ENCODE measurements at regions not wholly inside any gene's neighbourhood (a gene's known extent, or its start where the extent isn't known, plus 50 kb on each side); places are given as distances from the start of the nearest gene placed in this dataset.

GRCh38 chr21:26739189-26739588, 106.0 kb downstream of the ADAMTS1 start (continued):
- no peak for TF ChIP-seq PKNOX1 (IDR thresholded peaks at IDR 0.05)
- no peak for TF ChIP-seq STAT1 (conservative IDR thresholded peaks at IDR 0.05)
- TF ChIP-seq E2F4 (IDR thresholded peaks at IDR 0.05; ENCODE audit: low read depth, low read length), result no peak
- no peak for TF ChIP-seq EED (IDR thresholded peaks at IDR 0.05; ENCODE audit: low read depth)
- no peak for TF ChIP-seq NFYB (IDR thresholded peaks at IDR 0.05; ENCODE audit: insufficient read depth, low read depth, low read length)

- no peak for FAIRE-seq
- in situ Hi-C loops (cut with MboI) (no loop called here), intact Hi-C loops (cut with micrococcal nuclease; ENCODE audit: unreplicated experiment) (no loop called here)
- no peak for DNase-seq (ENCODE audit: low read depth, low spot score)
- POLR2A ChIA-PET, result no interaction called here
- no peak overlapping the region for H3K27ac ChIP-seq (ENCODE audit: control insufficient read depth, insufficient read depth)
- SMC1A ChIA-PET (ENCODE audit: uncharacterized antibody, unreplicated experiment), result no interaction called here
- CTCF ChIA-PET, result no interaction called here
- no peaks in the 10 kb centered on the region for H3K36me3 ChIP-seq (ENCODE audit: control insufficient read depth in 2 of 2, insufficient read depth in 2 of 2, low read length in 1 of 2)
- H3K9ac ChIP-seq (ENCODE audit: control insufficient read depth, insufficient read depth, low read length), result no peak overlapping the region
- WGBS (ENCODE audit: insufficient coverage, insufficient replicate concordance, low lambda C conversion rate, missing lambda C conversion rate), result 92% methylated on average over 1 of the region's 1 CpG
- no TSS peak for BruUV-seq (replicated peaks)
- H3K4me1 ChIP-seq (ENCODE audit: control insufficient read depth, insufficient read depth, low read length), result no peaks in the 10 kb centered on the region
- H2AFZ ChIP-seq (ENCODE audit: control insufficient read depth, low read depth, low read length), result no peak overlapping the region
- no peak overlapping the region for H3K4me3 ChIP-seq
- H3K27me3 ChIP-seq (replicated peaks in 1 of 2; ENCODE audit: control insufficient read depth in 2 of 2, insufficient read depth in 2 of 2, low read length in 1 of 2), result no peaks in the 10 kb centered on the region
- no peak overlapping the region for H3K4me2 ChIP-seq (ENCODE audit: control insufficient read depth, insufficient read depth)
- no peak for ATAC-seq
- no peaks in the 10 kb centered on the region for H3K79me2 ChIP-seq (ENCODE audit: control insufficient read depth, insufficient read depth, low read length)
- RAD21 ChIA-PET (ENCODE audit: unreplicated experiment), result no interaction called here
- H4K20me1 ChIP-seq (ENCODE audit: control insufficient read depth, insufficient read depth), result no peaks in the 10 kb centered on the region
- TF ChIP-seq YBX1 (IDR thresholded peaks at IDR 0.05) (no peak), ZSCAN29 (IDR thresholded peaks at IDR 0.05) (no peak), HDAC2 (IDR thresholded peaks at IDR 0.05) (no peak)
- H3K9me3 ChIP-seq (replicated peaks; ENCODE audit: control insufficient read depth, insufficient read depth, low read length), result no peaks in the 10 kb centered on the region
Observed at GRCh38 chr21:26736449-26736848, 108.8 kb downstream of the ADAMTS1 start.

Measured in GM12878 (cell line).